Stimulated activated CD8-positive, alpha-beta memory T cell treated with anti-CD3 and anti-CD28 coated beads, Interleukin-15, amount 100 ng/mL, for 1 hour (primary cell): ENCODE measurements at regions not wholly inside any gene's neighbourhood (a gene's known extent, or its start where the extent isn't known, plus 50 kb on each side); places are given as distances from the start of the nearest gene placed in this dataset.
"Not testable (repeated sequence)": the region's sequence is repeated elsewhere in the genome, so short reads cannot be mapped to it uniquely, and the experiment has no call there.

Experiments
- DNase-seq: peaks from one replicate; pipeline ENCODE4 v3.0.0-alpha.2; 2020; ENCODE audit warnings: low read depth

GRCh38 chr4:128649161-128649560 lies 160.3 kb upstream of the JADE1 start:
- DNase-seq = no peak

GRCh38 chr4:128648021-128648420 lies 161.5 kb upstream of the JADE1 start:
- DNase-seq = no peak

GRCh38 chr4:128646893-128647292 lies 162.6 kb upstream of the JADE1 start:
- DNase-seq = not testable (repeated sequence)

GRCh38 chr4:128644693-128645654 lies 164.5 kb upstream of the JADE1 start:
- not testable (repeated sequence) for DNase-seq

- not testable (repeated sequence) for DNase-seq
These were observed 165.4 kb upstream of the JADE1 start for GRCh38 chr4:128644107-128644506.

GRCh38 chr4:128641566-128641965 lies 167.9 kb upstream of the JADE1 start:
- not testable (repeated sequence) for DNase-seq

- no peak for DNase-seq
These were observed 169.8 kb upstream of the JADE1 start for GRCh38 chr4:128639541-128640270.

- DNase-seq = no peak
These were observed 172.6 kb upstream of the JADE1 start for GRCh38 chr4:128636906-128637305.

- DNase-seq = no peak
These were observed 173.4 kb upstream of the JADE1 start for GRCh38 chr4:128635955-128636560.

GRCh38 chr4:128635141-128635954 lies 174.2 kb upstream of the JADE1 start:
- DNase-seq = no peak

GRCh38 chr4:128633067-128633466 lies 176.4 kb upstream of the JADE1 start:
- DNase-seq = no peak

- DNase-seq = no peak
These were observed 178.6 kb upstream of the JADE1 start for GRCh38 chr4:128630871-128631270.

- DNase-seq = no peak
These were observed 185.8 kb upstream of the JADE1 start for GRCh38 chr4:128623508-128624215.

- DNase-seq = not testable (repeated sequence)
These were observed 189.1 kb upstream of the JADE1 start for GRCh38 chr4:128620279-128620965.

GRCh38 chr4:128615197-128615596 lies 194.3 kb upstream of the JADE1 start:
- DNase-seq = no peak

- DNase-seq = no peak
These were observed 201.5 kb upstream of the JADE1 start for GRCh38 chr4:128608006-128608405.

- no peak for DNase-seq
These were observed 203.3 kb upstream of the JADE1 start for GRCh38 chr4:128606173-128606572.

- DNase-seq = no peak
These were observed 204.7 kb upstream of the JADE1 start for GRCh38 chr4:128604840-128605239.

- DNase-seq = no peak
These were observed 205.3 kb upstream of the JADE1 start for GRCh38 chr4:128604204-128604603.

- DNase-seq = no peak
These were observed 206.4 kb upstream of the JADE1 start for GRCh38 chr4:128603081-128603480.
